ENCODE measurements at regions not wholly inside any gene's neighbourhood (a gene's known extent, or its start where the extent isn't known, plus 50 kb on each side); places are given as distances from the start of the nearest gene placed in this dataset.

DNA sequence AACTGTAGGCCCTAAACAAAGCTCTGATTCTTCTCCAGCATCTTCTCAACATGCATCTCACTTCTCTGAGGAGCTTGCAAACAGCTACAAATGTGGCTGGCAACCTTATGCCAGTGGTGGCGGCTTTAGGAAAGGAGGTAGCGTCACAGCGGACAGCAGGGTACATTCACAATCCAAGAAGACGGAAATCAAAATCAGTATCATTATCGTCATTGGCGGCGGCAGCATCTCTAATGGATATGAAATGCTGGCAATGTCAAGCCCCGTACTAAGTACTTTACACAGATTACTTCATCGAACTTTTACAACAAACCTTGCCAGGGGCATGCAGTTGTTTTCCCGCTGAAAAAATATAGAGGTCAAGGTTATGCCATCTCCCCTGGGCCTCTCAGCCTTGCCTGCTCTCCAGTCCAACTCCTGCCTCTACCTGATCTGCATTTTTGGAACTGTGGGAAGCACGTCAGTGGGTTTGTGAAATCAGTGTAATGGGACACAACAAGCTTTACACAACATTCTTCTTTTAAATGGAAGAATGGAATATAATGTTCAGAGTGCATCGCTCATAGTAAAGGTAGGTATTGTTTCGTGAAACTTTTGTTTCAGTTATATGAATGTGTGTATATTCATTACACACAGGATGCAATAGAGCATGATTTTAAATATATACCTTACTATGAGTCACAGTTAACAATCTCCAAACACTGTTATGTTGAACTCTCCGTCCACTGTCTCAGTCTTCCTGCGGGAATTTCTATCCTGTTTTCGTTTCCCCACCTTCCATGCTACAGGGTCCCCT is 152.9 kb downstream of the TTC32 start:
- no peak for DNase-seq (ENCODE audit: low spot score)

- no peak for DNase-seq (ENCODE audit: low spot score)
Observed at GRCh38 chr2:19748073-19748375, 153.8 kb downstream of the TTC32 start.

GRCh38 chr2:19747310-19748072 is 154.3 kb downstream of the TTC32 start:
- DNase-seq (ENCODE audit: low spot score) = no peak

DNA sequence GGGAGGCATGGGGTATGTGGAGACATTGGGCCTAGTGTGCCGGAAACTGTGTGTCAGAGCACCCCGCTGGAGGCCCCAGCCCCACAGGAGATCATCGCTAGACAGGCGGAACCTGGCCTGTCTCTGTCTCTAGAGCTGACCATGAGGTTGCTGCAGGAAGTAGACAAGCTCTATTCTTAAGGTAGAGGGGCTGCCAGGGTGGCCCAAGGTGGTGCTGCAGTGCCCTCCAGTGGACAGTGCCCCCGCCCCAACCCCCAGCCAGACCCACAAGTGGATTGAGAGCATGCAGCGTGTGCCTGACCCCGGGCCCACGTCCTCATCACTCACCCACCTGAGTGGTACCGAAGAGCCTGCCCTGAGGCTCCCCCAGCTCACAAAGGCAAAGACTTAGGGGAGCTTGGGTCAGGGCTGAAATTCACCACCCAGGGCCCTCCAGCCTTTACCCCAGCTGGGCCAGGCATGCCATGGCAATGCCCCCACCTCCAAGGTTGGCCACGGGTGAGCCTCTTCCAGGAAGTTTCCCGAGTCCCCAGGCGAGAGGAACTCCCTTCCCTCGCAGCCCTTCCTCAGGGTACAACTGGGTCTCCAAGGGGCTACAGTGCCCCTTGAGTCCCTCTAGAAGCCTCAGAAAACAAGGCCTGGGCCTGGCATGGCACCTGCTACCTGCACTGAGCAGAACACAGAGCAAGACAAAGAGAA is 155.0 kb downstream of the TTC32 start:
- no peak for DNase-seq (ENCODE audit: low spot score)

GRCh38 chr2:19746137-19746600 is 155.6 kb downstream of the TTC32 start:
- DNase-seq (ENCODE audit: low spot score) = no peak

GRCh38 chr2:19745318-19746136 is 156.3 kb downstream of the TTC32 start:
- DNase-seq (ENCODE audit: low spot score) = no peak

DNA sequence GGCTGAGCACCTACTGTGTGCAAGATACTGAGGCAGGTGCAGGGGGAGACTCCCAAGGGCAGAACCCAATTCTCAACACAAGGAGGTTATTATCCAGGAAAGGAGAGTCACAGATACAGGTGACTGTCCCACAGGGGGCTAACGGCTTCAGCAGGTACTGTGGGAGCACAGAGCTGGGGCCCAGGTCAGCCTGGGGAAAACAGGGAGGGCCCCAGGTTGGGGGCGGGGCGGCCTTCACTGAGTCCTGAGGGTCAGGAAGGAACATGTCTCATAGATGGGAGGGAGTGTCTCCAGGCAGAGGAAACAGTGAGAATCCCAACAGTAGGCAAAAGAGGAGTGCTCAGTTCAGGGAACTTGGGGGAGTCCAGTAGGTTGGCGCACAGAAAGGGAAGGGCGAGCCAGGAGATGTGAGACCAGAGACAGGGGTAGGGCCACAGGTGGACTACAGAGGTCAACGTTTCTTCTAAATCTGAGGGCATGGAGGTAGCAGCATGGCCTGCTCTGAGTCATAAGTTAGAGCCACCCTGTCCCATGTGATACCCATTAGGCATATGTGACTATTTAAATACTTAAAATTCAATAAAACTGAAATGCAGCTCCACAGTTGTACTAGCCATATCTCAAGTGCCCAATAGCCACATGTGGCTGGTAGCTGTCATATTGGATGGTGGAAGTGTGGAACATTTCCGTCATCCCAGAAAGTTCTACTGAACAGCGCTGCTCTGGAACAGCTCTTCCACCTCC is 157.2 kb downstream of the TTC32 start:
- no peak for DNase-seq (ENCODE audit: low spot score)

DNA sequence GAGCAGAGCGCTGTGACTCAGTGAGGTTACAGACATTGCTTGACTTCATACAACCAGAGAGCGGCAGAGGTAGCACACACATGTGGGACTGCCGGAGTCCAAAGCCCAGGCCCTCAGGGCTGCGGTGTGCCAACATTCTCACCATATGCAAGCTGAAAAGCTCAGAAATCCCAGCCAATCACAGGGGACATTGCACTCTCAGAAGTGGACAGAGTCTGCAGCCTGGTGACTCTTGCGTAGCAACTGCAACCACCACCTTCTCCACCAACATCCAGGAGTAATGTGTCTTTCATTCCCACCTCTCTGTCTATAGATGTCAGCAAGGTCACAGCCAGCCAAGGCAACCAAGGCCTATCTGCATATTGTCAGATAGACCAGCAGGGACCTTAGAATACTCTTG is 158.1 kb downstream of the TTC32 start:
- no peak for DNase-seq (ENCODE audit: low spot score)

- no peak for DNase-seq (ENCODE audit: low spot score)
Observed at GRCh38 chr2:19742872-19743271, 158.9 kb downstream of the TTC32 start.

- DNase-seq (ENCODE audit: low spot score) = no peak
Observed at GRCh38 chr2:19739256-19739655, 162.5 kb downstream of the TTC32 start.

DNA sequence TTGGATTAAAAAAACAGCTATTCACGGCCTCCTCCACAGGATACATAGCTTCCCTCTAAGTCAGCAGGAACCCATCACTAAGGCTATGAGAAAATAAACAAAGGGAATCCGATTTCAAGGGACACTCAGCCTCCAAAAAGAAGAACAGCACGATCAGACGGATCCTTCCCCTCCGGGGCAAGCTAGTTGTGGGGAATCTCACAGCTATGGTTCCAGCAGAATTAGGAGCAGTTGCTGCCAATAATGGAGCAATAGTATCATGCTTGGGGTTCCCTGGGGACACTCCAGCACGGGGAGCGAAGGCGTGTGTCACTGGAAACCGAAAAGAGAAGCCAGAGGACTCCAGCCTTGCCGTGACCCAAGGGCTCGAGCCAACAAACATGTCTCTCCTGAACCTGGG is 163.1 kb downstream of the TTC32 start:
- DNase-seq (ENCODE audit: low spot score) = no peak

DNA sequence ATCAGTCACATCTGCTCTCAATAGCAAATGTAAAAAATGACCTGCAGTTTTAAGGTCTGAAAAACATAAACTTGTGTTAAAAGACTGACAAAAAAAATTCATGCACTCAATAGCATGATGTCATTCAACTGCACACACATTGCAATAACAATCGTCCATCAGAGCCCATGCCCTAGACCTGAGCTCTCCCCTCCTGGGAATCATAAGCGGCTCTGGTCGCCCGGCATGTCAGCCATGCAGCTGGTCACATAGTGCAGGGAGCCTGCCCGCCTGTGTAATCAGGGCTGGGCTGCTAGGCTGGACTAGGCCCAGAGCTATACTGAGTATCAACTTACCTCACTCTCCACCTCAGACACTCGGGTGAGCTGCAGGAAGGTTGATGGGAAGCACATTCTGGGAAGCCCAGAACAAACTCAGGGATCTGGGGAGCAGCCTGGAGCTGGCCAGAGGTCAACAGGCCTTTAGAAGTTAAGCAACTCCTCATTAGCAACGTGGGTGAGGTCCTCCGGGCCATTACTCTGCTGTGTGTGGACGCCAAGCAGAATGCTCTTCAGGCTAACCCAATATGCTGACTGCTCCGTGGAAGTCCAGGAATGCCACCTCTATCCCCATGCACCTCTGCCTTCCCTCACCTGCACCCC is 165.5 kb downstream of the TTC32 start:
- no peak for DNase-seq (ENCODE audit: low spot score)

DNA sequence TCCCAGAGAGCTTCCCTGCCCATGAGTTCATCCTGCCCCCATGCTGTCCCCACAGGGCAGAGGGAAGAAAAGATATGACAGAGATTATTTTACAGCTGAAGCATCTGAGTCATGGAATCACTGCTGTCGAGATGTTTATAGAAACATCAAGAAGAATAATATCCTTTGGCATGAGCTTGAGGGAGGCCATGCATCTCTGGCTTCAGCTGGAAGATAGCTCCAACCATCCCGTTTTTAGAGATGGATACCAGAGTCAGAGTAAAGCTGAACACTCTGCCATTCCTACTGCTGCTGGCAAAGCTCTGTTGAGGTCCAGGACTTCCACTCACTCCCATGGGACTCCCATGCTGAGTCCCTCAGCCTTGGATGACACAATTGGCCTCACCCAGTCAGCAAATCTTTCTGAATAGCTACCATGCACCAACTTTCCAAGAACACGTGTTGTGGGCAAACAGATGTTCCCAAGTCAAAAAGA is 167.8 kb downstream of the TTC32 start:
- no peak for DNase-seq (ENCODE audit: low spot score)

GRCh38 chr2:19733390-19733789 is 168.4 kb downstream of the TTC32 start:
- no peak for DNase-seq (ENCODE audit: low spot score)

DNA sequence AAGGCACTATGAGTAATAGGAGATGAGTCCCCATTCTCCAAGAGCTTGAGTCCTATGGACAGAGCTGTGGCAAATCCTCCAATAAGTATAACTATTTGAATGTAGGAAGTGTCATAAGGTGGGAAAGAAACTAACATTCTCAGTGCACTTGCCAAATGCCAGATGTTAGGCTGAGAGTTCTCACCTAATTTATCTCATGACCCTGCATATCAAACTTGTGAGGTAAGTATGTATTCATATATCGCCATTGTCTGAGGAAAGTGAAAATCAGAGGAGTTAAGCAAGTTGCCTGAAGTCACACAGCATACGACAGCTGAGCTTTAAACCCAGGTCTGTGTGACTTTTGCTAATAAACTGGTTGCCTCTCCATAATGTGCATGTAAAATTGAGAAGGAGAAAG is 169.5 kb downstream of the TTC32 start:
- no peak for DNase-seq (ENCODE audit: low spot score)

DNA sequence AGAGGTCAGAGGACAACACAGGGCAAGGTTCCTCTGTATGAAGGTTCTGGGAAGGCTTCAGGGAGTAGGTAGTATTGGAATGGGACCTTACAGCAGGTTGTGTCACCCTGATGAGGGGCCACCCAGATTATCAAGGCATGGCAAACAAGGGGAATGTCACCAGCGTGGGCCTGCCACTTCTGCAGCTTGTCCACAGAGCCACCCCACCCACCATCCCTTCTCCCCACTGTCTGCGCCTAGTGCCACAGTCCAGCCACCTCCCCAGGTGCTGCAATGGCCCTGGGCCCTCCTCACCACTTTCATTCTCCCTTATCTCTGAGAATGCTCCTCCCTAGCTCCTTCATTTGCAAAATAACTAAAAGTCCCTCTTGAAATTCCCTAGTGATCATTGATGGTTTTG is 170.3 kb downstream of the TTC32 start:
- no peak for DNase-seq (ENCODE audit: low spot score)

GRCh38 chr2:19731037-19731436 is 170.7 kb downstream of the TTC32 start:
- no peak for DNase-seq (ENCODE audit: low spot score)

DNA sequence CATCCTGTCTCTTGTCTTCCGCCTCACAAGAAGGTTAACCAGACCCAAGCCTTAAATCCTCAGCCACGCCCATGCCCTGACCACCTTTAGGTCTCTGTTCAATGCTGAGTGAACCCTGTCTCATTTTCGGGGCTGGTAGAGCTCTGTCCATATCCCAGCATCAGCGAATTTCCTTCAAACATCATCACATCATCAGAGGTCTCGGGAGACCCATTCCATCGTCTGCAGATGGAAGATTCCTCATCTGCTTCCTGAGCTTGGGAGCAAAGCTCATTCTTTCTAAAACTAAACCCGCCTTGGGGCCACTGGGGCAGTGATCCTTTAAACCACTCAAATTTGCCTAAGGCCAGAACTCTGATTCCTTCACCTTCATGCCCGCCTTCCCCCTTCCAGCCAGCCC is 173.7 kb downstream of the TTC32 start:
- no peak for DNase-seq (ENCODE audit: low spot score)

DNA sequence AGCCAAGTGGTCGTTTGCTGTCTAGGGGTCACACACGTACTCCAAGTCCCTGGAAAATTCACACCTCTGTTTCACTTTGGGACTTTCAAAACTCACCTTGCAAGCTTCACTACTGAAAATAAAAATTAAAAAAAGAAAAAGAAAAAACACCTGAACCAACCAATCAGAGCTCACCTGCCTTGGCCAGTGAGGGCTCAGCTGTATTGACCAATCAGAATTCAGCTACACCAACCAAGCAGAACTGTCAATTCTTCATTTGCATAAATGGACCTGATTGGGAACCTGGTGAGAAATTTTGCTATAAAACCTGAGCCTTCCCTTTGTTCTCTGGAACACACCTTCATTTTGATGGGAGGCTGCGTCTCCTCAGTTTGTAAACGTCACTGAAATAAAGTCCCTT is 176.4 kb downstream of the TTC32 start:
- DNase-seq (ENCODE audit: low spot score) = no peak

DNA sequence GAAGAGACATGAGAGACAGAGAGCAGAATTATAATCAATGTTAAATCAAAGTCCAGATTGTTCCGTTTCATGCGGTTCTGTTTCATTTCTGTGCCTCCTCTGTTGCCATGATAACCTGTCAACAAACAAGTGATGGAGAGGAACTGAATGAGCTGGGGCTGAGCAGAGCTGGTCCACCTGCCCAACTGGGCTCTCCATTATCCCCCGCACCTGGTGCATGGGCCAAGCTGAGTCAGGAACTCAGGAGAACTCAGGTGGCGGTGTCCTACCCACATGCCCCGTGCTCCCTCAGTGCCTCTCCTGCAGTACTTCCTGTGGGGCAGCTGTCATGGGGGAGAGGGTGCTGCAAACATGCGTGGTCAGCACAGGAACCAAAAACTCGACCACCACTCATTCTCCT is 178.8 kb downstream of the TTC32 start:
- DNase-seq (ENCODE audit: low spot score) = no peak

- DNase-seq (ENCODE audit: low spot score) = no peak
Observed at GRCh38 chr2:19722531-19722971, 179.2 kb downstream of the TTC32 start.
